HG03060 (cell line): ENCODE measurements at regions not wholly inside any gene's neighbourhood (a gene's known extent, or its start where the extent isn't known, plus 50 kb on each side); places are given as distances from the start of the nearest gene placed in this dataset.

ENCODE experiments used
- ATAC-seq: cut with Tn5 transposase; IDR thresholded peaks from one replicate; pipeline ENCODE4 v1.9.1; 2021; ENCODE audit warnings: low read depth, moderate number of reproducible peaks; ENCODE audit not compliant: unreplicated experiment

DNA sequence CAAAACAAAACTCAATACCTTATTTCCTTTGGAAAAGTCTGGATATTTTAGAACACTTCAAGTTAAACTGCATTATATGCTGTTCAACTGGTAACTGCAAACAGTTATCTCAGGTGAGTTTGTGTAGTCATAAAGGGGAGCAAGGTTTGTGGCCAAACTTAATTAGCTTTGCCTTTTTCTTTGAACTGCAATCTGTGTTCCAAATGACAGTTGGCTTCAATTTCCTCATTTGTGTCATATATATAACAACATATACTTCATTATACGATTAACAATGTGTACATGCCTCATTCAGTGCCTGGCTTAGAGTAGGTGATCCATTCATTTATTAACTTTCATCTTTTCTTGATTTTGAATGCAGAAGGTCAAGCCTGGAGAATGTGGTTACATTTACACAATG is 55.8 kb downstream of the KCNE4 start:
- ATAC-seq, result no peak

DNA sequence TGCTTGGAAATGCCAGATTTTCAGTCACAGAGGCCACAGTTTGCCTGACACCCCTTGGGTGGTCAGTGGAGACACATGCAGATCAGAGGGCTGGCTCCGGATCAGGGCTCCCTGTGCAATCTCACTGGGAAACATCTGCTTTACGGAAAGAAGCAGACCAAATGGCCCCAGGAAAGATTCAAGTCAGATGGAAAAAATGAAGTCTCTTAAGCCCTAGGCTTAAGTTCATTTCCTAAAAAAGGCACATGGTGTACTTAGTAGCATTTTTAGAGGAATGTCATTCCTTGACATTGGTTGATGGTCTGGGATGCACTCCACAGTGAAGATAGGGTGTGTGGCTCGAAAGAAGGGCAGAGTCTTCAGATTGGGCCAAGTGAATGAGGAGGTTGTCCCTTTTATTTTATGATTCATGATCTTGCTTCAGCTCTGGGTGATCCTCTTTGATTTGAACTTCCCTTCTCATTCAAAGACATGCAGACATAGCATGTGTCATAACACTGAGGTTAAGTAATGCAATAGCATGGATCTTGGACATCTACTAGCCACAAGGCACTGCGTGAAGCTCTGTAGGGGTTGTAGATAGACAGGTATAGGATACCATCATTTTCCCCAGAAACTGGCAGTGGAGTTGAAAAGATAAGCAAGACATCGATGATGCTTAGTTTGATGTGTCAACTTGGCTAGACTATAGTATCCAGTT is 56.5 kb downstream of the KCNE4 start:
- no peak for ATAC-seq

DNA sequence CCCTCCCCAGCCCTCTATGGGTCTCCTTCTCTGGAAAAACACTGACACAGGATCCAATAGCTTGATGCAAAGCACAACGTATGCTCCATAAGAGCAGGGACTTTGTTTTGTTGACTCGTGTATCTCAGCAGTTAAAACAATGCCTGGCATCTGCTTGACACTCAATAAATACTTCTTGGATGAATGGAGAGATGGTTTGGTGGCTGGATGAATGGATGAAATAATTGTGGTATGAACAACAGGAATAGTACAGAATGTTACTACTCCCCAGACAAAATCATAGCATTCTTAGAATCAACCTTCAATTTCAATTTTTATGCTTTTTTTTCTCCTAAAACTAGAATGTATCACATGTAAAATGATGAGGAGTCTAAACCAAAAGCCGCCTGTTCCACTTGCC is 57.4 kb downstream of the KCNE4 start:
- no peak for ATAC-seq

DNA sequence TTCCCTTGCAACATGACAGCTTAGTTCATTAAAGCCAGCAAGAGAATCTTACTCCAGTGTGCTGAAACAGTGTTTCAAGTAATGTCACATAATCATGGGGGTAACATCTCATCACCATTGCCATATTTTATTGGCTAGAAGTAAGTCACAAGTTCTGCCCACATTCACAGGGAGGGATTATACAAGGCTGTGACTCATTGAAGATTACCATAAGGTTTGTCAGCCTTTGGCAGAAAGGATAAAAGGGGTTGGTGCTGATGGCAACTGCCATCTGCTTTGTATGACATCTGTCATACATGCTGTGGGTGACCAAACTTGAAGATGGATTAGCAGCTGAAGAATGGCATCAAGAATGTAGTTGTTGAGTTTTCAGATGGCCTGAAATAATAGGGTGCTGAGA is 61.2 kb downstream of the KCNE4 start:
- ATAC-seq, result no peak

DNA sequence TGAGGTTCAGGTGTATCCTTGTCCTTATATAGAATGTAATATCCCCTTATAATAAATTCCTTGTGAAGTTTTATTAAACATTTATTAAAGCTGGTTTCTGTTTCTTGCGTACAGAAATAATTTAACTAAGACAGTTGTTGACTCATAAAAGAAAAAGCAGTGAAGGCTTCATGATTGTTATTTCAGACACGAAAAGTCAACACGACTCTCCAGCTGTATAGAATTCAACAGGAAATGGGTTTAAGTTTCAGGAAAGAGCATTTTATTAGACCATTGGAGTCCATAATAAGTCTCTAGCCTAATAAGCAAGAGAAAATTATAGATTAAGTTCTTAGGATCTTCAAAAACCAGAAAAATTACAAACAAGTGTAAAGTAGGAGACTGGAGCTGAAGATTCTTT is 62.2 kb downstream of the KCNE4 start:
- no peak for ATAC-seq

DNA sequence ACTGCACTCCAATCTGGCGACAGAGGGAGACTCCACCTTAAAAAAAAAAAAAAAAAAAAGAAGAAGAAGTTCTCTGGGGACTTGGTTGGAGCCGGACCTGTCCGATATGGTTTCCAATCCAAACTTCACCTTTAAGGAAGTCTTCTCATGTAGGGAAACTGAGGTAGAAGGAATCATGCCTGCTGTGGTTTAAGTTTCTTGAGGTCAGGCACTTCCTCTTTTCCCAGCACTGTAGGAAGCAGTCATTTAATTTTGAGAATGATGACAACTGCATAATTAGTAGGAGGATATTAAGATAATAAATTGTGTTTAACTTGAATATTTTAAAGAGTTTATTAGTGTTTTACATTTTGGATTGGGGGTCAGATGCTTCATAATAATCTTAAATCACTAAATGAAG is 62.9 kb downstream of the KCNE4 start:
- no peak for ATAC-seq

DNA sequence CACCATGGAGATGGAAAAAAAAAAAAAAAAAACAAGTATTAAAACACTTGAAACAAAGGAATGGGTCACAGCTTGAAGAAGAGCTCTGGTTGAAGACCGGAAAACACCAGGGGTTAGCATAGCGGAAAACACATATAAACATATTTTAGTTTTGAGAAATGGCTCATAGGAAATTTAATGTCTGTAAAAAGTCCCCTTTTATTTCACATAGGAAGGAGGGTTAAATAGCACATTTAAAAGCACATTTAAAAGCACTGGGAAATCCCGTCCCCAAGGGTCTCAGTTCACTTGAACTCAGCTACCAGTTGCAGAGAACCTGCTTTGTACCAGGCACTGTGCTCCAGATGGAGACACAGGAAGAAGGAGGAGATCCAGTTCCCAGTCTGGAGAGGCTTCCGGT is 65.5 kb downstream of the KCNE4 start:
- ATAC-seq, result no peak

DNA sequence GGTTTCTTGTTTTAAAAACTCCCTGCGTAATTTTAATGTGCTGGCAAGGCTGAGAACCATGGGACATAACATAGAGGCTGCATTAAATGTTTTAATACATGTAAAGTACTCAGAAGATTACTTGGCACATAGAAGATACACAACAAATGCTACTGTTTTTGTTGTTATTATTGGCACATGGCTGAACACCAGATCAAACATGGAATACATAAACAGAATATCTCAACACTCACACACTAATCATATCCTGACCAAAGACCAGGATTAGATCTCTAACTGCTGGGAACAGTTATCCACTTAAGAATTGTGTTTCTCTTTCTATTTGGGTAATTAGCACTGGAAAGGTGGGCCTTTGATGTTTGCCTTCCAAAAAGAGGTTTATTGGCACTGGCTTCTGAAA is 69.3 kb downstream of the KCNE4 start:
- ATAC-seq, result no peak

DNA sequence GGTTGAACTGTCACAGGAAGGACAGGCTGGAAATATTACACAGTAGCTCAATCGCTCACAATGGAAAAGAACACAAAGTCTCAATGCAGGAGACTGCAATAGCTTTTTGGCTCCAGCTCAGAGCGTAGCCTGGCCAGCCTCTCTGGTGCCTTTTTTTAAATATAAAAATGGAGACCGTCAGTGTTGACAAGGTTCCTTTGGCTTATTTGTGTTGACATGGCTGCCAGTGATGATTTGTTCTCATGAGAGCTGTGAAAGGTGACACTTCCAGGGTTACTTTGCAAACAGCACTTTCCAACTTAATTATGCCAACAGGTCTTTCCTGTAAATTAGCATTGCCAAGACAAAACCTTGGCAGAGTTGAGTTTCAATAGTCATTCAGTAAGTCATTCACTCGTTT is 70.8 kb downstream of the KCNE4 start:
- no peak for ATAC-seq

DNA sequence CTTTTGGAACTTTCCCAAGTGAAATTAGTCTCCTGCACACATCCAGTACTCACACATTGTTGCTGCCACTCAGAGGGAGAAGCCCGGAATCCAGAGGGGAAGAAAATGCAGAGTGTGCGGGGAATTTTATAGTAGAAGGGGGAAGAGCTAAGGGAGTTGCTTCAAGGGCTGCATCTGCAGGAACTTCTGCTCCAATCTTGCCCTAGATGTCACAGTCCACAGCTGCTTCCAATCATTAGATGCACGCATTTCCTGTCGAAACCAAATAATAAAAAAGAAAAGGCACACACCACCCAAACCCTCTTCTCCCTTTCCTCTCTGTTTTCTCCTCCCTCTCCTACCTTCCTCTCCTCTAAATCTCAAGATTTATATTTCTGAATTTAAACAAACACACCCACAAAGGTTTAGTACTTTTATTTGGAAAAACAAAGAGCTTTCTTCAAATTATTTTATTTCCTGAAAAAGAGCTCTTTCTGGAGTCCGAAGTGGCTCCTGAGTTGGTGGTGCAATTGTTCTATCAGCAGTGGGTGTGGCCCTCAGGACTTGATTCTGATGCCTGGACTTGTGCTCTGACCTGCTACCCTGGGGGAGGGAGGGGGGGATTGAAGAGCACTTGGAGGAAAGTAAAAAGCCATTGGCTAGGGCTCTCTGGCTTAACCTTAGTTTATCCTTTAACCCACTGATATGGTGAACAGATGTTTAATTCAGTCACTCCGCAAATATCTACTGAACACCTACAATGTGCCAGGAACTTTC is 72.0 kb downstream of the KCNE4 start:
- no peak for ATAC-seq

DNA sequence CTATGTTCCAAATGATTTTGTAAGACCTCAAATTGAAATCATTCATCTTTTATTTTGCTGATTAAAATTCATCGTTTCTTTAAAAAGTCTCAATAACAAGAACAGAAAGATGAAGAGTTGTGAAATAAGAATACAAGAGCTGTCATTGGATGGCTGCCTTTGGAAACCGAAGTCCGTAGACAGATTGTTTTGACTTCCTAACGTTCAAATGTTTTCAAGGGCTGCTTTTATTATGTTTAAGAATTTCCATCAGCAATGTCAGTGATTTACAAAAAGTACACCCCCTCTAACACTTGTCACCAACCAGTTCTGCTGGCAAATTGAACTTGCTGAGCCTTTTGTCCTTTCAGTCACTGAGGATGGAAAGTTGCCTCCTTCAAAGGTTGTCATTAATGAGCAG is 89.6 kb downstream of the KCNE4 start:
- ATAC-seq, result no peak

DNA sequence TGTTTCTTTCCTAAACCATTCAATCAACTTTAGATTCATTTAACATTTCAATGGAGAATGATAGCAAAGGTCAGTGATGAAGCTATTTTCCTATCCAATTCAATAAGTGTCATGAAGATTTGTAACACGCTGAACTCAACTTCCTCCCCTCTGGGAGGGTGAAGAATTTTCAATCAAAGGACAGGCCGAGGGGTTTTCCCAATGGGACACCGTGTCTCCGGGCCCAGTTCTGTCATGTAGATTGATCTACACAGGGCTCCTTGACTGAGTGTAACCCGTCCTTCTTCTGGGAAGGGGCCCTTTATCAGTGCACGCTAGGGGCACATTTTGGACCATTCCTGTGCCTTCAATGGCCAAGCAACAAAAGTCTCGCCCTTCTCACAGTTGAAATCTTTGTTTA is 90.1 kb downstream of the KCNE4 start:
- ATAC-seq, result no peak

DNA sequence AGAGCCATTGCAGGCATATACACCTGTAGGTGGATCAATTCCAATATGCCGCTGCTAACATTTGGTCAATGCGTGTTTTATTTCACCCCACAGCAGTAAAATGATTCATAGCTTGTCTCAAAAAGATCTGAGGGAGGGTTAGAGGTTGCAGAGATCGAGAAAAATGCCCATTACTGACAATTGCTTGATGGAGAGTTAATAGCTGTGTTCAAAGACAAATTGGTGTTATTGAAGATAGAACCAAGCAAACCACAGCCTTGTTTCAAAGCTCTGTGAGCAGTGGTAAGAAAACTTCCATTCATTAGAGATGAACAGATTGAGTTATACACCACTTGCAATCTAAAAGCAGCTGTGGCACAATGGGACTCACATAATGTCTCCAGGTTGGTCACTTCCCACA is 95.4 kb downstream of the KCNE4 start:
- no peak for ATAC-seq

DNA sequence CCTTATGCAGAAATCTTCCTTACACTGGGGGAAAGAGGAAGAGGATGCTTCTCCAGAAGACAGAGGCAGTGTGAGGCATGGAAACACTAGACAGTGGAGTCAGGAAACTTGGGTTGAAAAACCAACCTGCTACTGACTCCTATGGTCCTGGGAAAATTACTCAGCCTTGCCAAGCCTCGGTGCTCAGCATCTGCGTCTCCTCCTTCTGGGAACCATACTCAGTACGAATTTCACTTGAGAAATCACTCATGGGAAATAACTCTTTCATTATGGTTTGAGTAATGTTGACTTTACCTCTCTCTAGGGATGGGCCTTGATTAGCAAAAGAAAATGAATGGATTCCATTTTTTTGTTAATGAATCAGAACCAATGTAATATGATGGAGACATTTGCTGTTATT is 96.5 kb downstream of the KCNE4 start:
- ATAC-seq, result no peak

DNA sequence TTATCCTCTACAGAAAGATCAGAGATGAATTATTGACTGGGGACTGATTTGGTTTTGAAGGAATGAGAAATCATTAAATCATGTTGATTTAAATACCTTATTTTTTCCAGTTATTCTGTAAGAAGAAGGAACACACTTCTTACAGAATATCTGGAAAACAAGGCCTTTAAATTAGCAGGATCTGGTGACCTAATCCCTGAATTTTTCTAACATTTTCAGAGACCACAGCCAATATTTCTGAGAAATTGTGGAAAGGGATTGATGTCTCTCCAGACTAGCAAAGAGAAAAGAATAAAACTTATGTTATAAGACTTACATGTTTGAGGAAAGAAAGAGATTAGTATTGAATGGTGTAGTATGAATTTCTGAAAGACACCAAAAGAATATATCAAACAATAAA is 104.0 kb downstream of the KCNE4 start:
- no peak for ATAC-seq

DNA sequence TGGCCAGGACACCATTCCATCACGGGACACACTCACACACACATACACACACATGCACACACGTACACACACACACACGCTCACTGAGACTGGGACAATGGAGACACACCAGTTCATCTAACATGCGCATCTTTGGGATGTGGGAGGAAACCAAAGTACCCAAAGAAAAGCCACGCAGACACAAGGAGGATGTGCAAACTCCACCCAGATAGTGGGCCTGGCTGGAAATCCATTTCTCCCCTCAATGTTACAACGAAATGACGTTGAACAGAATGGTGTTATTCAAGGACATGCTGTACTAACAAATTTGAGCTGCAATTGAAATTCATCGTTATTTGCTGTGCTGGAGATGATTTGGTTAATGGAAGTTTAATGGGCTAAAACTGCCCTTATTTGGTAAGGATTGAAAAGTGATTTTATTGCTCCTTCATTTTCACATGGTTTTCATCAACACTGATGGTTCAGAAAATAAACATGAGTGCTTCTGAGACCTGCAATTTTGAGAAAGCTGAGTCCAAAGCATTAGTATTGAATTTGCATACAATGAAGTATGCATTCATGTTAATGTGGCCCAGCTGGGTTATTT is 110.0 kb downstream of the KCNE4 start:
- no peak for ATAC-seq

DNA sequence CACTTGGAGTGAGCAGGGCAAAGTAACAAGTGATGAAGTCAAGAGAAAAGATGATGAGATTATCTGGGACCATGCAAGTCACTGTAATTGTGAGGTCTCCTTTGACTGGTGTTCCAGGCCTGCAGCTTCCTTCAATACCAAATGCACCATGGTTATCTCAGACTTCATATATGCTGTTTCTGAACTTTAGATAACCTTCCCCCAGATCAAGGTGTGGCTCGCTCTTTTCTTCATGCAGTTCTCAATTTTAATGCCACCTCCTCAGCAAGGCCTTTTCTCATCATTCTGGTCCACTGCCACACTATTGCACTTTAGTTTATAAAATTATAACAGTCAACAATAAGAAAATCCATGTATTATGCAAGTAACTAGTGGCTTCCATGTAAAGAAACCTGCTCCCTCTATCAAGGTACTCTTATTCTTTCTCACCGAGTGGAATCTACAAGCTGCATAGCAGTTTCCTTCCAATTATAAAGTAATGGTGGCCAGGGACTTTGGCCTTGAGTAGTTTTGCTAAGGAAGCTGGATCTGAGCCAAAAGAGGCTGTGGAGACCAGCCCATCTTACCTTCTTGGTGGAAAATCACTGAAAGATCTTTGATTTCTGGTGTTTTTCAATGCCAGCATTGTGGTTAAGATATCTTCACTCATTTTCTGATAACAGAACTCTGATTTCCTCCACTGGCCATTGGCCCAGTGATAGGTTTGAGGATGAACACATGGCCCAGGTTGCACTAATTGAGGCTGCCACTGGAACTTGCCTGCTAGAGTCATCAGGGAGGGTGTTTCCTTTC is 113.6 kb downstream of the KCNE4 start:
- ATAC-seq, result no peak

DNA sequence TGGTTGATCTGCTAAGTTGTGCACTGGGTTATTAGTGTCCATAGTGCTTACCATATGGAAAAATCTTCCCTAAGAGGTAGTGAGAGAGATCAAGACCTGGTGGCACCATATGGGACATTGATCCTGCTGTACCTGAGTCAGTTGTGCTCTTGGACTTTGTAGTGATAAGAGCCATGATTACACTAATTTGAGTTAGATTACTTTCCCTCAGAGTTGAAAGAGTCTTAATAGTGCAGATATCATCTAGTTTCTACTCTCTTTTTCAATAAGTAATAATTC is 114.2 kb downstream of the KCNE4 start:
- ATAC-seq, result no peak

DNA sequence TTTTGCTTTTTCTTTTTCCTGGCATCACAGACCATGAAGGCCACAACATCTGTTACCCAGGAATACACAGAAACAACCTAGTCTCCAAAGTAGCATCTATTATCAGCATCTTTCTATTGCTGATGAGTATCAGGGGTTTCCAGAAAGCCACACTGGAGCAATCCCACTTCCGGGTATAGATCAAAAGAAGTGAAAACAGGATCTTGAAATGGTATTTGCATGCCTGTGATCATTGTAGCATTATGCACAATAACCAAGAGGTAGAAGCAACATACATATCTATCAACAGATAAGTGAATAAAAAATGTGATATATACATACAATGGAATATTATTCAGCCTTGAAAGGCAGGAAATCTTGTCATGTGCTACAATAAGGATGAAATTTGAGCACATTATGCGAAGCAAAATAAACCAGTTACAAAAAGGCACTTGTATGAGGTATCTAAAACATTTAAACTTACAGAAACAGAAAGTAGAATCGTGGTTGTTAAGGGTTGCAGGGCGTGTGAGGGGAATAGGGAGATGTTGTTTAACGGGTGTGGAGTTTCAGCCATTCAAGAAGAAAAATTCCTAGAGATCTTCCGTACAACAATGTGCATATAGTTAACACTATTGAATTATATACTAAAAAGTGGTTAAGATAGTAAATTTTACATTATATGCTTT is 115.1 kb downstream of the KCNE4 start:
- ATAC-seq, result no peak

DNA sequence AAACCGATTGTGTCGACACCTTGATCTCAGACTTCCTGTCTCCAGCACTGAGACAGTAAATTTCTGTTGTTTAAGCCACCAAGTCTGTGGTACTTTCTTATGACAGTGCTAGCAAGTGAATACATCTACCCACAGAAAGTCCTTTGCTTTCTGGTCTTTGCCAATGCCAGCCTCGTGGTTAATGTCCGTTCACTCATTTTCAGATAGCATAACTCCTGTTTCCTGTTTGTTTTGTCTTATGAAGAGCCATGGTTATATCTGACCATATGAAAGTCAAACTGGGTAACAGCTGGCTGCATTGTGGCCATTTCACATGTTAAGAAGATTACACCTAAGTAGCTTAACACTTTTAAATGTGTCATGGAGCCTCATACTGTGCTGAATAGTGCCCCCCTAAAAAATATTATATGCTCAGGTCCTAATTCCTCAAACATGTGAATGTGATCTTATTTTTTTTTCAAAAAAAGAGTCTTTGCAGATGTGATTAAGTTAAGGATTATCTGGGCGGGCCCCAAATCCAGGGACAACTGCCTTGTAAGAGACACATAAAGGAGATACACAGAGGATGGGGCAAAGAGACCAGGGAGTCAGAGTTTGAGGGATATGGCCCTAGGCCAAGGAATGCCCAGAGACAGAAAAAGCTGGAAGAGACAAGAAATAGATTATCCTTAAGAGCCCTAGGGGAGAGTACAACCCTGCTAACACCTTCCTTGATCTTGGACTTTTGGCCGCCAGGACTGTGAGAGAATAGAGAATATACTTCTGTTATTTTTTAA is 118.0 kb downstream of the KCNE4 start:
- no peak for ATAC-seq
